Esophagus (tissue), 2 donors: ENCODE measurements at regions not wholly inside any gene's neighbourhood (a gene's known extent, or its start where the extent isn't known, plus 50 kb on each side); places are given as distances from the start of the nearest gene placed in this dataset.

Experiments used
- H3K27ac ChIP-seq, 2 donors: one replicate each; pipeline ENCODE4 v1.5.1; 2013; ENCODE audit warnings: low read depth in 2 of 2, mild to moderate bottlenecking in 2 of 2, inconsistent platforms in 1 of 2, low read length in 1 of 2, moderate library complexity in 1 of 2
- H3K27me3 ChIP-seq, 2 donors: one replicate each; pipeline ENCODE4 v1.6.1; 2013; ENCODE audit warnings: low read length in 2 of 2, control low read depth in 1 of 2, mild to moderate bottlenecking in 1 of 2; ENCODE audit not compliant: insufficient read depth in 2 of 2, control insufficient read depth in 1 of 2
- H3K36me3 ChIP-seq, 2 donors: one replicate each; pipeline ENCODE4 v1.6.1; 2013; ENCODE audit warnings: low read length in 1 of 2; ENCODE audit not compliant: control insufficient read depth in 2 of 2, insufficient read depth in 2 of 2
- H3K4me1 ChIP-seq, 2 donors: one replicate each; pipeline ENCODE4 v1.6.1; 2013; ENCODE audit warnings: low read length in 1 of 2; ENCODE audit not compliant: control insufficient read depth in 2 of 2, insufficient read depth in 2 of 2
- H3K4me3 ChIP-seq, 2 donors: one replicate each; pipeline ENCODE4 v1.5.1; 2013; ENCODE audit warnings: low read length in 2 of 2, mild to moderate bottlenecking in 2 of 2, low read depth in 1 of 2, moderate library complexity in 1 of 2
- H3K9me3 ChIP-seq, 2 donors: one replicate each; pipeline ENCODE4 v1.6.1; 2013; ENCODE audit warnings: mild to moderate bottlenecking in 2 of 2, low read depth in 1 of 2, low read length in 1 of 2, moderate library complexity in 1 of 2; ENCODE audit not compliant: control insufficient read depth in 2 of 2, insufficient read depth in 1 of 2
- WGBS, 2 donors: extraction: QIAGEN DNeasy Blood & Tissue Kit; methylation state at CpG; one replicate each; pipeline ENCODE4 v1.1.7; 2013; 5-methylcytosine and 5-hydroxymethylcytosine counted together
- donor health status: healthy with polysubstance abuse.
- donor health status: Bipolar disorder and iron deficiency.

DNA sequence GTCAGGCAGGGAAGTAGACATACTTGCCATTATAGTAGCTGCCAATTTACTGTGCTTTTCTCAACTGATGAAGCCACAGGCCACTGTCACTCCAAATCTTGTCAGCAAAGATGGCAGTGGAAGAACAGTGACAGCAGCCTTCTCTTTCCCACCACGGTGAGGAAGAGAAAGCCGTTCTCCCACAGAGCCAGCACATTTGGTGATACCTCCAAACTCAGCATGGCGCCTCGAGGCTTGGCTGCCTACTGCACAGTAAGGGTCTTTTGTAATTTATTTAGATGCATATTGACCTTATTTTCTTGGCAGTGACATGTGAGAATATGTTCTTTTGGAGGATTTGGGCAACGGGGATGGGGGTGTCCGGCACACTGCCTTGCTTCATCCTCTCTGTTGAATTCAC, 117.2 kb upstream of the CDH20 start:
- Histone ChIP-seq H3K36me3 (no peaks in the 10 kb centered on the region), H3K27me3 (no peaks in the 10 kb centered on the region), H3K4me1 (no peaks in the 10 kb centered on the region), H3K9me3 (no peaks in the 10 kb centered on the region), H3K27ac (no peak overlapping the region), H3K4me3 (no peak overlapping the region)
- WGBS, 2 donors: 76 to 80% methylated on average over 6 of the region's 6 CpGs

DNA sequence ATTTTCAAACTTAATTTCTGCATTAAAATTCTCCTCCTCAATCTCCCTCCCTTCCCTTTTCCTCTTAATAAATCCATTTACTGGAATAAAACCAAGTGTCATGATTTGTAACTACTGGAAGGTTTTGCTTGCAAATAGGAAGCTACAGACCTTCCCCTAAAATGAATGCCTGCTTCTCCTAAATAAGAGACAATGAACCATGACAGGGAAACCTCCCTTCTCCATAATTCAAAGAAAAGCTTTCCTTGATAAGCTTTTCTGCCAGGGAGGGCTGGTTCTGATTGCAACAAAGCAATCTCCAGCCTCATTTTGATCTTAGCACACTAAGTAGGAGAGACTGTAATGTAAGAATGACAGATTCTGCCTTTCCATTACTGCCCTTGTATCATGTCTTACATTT, 111.0 kb upstream of the CDH20 start:
- H3K27me3 ChIP-seq: no peaks in the 10 kb centered on the region
- H3K36me3 ChIP-seq: no peaks in the 10 kb centered on the region
- no peak overlapping the region for H3K4me3 ChIP-seq
- H3K4me1 ChIP-seq: no peaks in the 10 kb centered on the region
- H3K27ac ChIP-seq: no peak overlapping the region
- H3K9me3 ChIP-seq: no peaks in the 10 kb centered on the region

DNA sequence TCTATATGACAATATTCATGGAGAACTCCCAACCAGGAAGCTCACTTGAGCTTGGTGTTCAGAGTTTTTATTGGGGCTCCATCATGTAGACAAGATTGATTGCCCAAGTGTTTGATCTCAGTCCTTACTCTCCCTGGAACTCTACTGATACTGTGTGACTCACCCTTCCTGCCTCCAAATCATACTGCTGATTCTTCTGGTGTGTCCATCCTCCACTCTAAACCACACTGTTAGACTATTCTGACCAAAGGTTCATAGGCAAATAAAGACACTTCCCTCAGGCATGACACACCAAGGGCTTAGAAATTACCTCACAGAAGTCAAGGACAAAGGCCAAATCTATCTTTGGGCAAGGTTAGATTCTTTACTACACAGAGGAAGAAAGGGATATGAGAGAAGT, 107.9 kb upstream of the CDH20 start:
- Histone ChIP-seq H3K4me3 (no peak overlapping the region), H3K9me3 (no peaks in the 10 kb centered on the region), H3K27ac (no peak overlapping the region), H3K27me3 (no peaks in the 10 kb centered on the region), H3K36me3 (no peaks in the 10 kb centered on the region), H3K4me1 (no peaks in the 10 kb centered on the region)

DNA sequence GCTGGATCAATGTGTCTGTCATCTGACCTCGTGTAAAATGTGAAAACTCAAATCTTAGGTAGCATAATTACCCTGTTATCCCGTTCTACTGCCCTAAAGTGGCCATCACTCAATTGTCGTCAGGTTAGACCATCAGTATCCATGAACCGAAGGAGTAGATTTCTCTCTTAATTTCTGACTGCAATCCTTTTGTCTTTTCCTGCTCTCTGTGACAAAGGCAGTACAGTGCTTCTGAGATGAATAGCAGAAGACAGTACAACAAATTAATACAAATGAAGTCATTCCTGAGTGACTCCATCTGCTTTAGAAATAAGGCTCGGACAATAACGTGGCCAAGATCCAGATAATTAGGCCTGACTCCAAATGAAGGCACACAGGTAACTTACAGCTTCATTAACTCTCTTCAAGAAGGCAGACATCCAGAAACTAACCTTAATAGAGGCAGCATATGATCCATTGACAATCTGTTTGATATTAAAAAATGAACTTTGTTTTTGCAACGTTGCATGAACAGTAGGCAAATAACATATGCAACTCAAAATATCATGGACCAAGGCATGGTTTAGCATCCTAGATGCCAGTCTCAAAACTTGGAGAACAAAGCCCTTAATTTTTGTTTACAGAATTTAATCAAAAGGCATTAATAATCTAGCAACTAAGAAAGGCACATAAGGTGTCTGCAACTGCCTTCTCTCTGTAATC, 96.7 kb upstream of the CDH20 start:
- Histone ChIP-seq H3K9me3 (no peaks in the 10 kb centered on the region), H3K4me1 (no peaks in the 10 kb centered on the region), H3K4me3 (no peak overlapping the region), H3K27me3 (no peaks in the 10 kb centered on the region), H3K36me3 (no peaks in the 10 kb centered on the region), H3K27ac (no peak overlapping the region)
- 54 to 55% methylated on average over 7 of the region's 7 CpGs for WGBS, 2 donors

DNA sequence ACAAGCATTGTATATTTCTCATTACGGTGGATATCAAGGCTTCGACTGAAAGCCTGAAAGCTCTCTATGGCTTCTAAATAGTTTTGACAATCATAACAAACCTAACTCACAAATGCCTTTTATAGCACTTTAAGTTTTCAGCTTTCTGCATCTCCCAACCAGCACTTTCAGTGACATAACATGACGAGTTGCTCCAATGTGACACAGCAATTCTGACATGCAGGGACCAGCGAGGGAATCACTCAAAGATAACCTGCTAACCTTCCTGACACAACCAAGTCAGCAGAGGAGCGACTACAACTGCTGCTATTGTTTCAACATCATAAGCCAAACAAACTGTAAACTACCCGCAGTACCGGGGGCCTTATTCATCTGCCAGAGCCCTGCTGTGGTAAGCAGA, 95.7 kb upstream of the CDH20 start:
- Histone ChIP-seq H3K27me3 (no peaks in the 10 kb centered on the region), H3K4me3 (no peak overlapping the region), H3K27ac (no peak overlapping the region), H3K36me3 (no peaks in the 10 kb centered on the region), H3K9me3 (no peaks in the 10 kb centered on the region), H3K4me1 (no peaks in the 10 kb centered on the region)
- WGBS, 2 donors: 71 to 72% methylated on average over 7 of the region's 7 CpGs

DNA sequence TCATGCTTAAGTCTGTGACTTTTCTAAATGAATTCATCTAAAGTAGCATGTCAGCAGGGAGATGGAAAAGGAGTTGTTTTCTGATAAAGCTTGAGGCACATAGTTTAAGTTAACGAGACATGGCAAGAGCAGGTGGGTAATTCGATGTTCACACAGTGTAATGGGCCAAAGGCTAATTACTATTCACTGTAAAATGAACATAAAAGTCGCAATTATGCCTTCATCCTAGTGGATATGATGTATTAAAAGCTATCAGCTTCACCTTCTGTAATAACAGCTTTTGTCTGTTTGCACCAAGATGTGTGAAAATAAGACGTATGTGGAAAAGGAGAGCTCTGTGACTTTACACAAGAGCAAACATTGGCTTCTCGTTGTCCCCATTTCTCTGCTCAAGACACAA, 94.2 kb upstream of the CDH20 start:
- Histone ChIP-seq H3K4me3 (no peak overlapping the region), H3K27me3 (no peaks in the 10 kb centered on the region), H3K27ac (no peak overlapping the region), H3K4me1 (no peaks in the 10 kb centered on the region), H3K9me3 (no peaks in the 10 kb centered on the region), H3K36me3 (no peaks in the 10 kb centered on the region)
- WGBS, 2 donors: 74% methylated on average over 5 of the region's 5 CpGs

DNA sequence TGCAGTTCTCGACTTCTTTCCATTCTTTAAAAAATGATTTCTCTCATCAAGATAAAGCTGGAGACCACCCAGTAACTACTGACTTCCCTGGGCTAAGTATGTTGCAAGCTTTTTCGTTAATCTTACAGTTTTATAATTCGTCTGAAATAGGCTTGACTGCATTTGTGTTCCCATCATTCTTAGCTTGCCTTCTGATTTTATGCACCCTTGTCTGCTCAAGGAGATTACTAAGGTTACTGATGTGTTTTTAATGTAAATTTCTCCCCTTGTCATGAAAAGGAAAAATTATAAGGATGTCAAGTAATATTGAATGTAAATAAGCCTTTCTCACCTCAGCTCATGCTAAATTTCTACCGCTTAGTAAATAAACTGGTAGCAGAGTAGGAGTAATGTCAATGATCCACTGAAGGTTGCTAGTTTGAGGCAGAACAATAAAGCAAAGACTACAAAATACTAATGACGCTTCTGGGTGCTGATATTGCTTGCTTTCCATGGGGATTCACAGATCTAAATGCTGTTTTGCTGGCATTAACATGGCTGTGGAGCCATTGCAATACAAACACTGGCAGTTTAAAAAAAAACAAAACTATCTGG, 91.9 kb upstream of the CDH20 start:
- WGBS, 2 donors: 68 to 75% methylated on average over 5 of the region's 5 CpGs
- no peaks in the 10 kb centered on the region for H3K36me3 ChIP-seq
- no peak overlapping the region for H3K27ac ChIP-seq

DNA sequence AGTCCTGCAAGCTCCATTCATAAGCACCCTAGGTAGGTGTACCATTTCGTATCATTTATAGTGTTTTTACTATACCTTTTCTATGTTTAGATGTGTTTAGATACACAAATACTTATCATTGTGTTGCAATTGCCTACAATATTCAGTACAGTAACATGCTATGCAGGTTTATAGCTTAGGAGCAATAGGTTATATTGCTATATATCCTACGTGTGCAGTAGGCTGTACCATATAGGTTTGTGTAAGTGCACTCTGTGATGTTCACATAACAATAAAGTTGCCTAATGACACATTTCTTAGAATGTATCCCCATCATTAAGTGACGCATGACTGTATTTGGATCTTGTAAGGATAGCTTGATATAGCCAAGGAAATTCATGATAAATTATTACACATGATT, 88.6 kb upstream of the CDH20 start:
- Histone ChIP-seq H3K27me3 (no peaks in the 10 kb centered on the region), H3K9me3 (no peaks in the 10 kb centered on the region), H3K36me3 (no peaks in the 10 kb centered on the region), H3K4me3 (no peak overlapping the region), H3K4me1 (no peaks in the 10 kb centered on the region), H3K27ac (no peak overlapping the region)
- WGBS, 2 donors: 86 to 89% methylated on average over 3 of the region's 3 CpGs

More for the DNA sequence above, 91.9 kb upstream of the CDH20 start:
- Histone ChIP-seq H3K27me3 (no peaks in the 10 kb centered on the region), H3K4me3 (no peak overlapping the region), H3K9me3 (no peaks in the 10 kb centered on the region), H3K4me1 (no peaks in the 10 kb centered on the region)

DNA sequence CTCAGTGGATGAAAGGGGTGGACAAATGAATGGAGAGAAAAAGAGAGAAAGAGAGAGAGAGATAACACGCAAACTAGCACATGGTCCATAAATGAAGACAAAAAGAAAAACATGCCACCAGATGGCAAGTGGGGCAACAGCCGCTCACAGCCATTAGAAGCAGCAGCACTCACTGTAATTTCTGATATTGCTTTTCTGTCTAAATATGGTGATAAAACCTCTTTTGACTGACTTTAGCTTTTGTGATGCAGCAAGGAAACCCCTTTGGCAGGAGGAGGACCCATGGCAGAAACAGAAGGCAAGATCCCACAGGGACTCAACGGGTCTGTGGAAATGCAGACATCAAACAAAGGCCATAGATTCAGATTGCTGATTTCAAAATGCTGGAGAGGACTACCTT, 88.0 kb upstream of the CDH20 start:
- H3K27me3 ChIP-seq: no peaks in the 10 kb centered on the region
- 85 to 86% methylated on average over 3 of the region's 3 CpGs for WGBS, 2 donors

DNA sequence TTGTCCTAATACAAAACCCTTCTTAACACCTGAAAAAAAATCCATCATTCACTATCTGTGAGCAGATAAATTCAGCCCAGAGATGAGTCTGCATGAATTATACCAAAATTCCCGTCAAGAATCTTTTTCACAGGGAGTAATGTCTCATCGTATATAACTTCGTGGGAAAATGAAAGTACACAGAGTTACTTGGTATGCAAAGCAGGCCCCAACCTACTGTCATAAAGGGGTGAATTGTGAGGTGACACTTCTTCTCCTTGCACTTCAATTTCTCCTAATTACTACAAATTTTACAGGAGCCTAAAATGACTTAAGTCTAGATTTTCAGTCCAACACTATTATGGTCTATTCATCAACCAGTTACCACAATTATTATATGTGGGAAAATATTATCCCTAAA, 84.6 kb upstream of the CDH20 start:
- Histone ChIP-seq H3K36me3 (no peaks in the 10 kb centered on the region), H3K9me3 (no peaks in the 10 kb centered on the region), H3K4me1 (no peaks in the 10 kb centered on the region), H3K27ac (no peak overlapping the region), H3K4me3 (no peak overlapping the region), H3K27me3 (no peaks in the 10 kb centered on the region)
- WGBS, 2 donors: 42 to 69% methylated on average over 3 of the region's 3 CpGs

More for the DNA sequence above, 88.0 kb upstream of the CDH20 start:
- Histone ChIP-seq H3K4me1 (no peaks in the 10 kb centered on the region), H3K27ac (no peak overlapping the region), H3K9me3 (no peaks in the 10 kb centered on the region), H3K4me3 (no peak overlapping the region), H3K36me3 (no peaks in the 10 kb centered on the region)
